GM12878 (cell line): ENCODE measurements at regions not wholly inside any gene's neighbourhood (a gene's known extent, or its start where the extent isn't known, plus 50 kb on each side); places are given as distances from the start of the nearest gene placed in this dataset.

ENCODE experiments used
- CEBPB ChIP-seq, 2 experiments: fragments of 150-350 bp in 1 of 2; IDR thresholded peaks; 2 replicates each; pipeline ENCODE4 v1.6.1; 2012 to 2014; ENCODE audit warnings: low read depth in 2 of 2, low read length in 2 of 2, borderline replicate concordance in 1 of 2, inconsistent platforms in 1 of 2
- HDAC6 ChIP-seq: fragments of 200-600 bp; sonication (generic); IDR thresholded peaks from one replicate; pipeline ENCODE4 v1.8.0; 2017; ENCODE audit warnings: antibody characterized with exemption; ENCODE audit not compliant: unreplicated experiment
- JUND ChIP-seq: IDR thresholded peaks from 2 replicates; pipeline ENCODE4 v1.6.1; 2012; ENCODE audit warnings: low read depth, mild to moderate bottlenecking, low read length, improper control_type of control experiment, moderate library complexity
- MTA3 ChIP-seq: IDR thresholded peaks from 2 replicates; pipeline ENCODE4 v1.6.1; 2012; ENCODE audit warnings: low read length, inconsistent platforms, borderline replicate concordance
- POLR2A ChIP-seq: IDR thresholded peaks from 2 replicates; pipeline ENCODE4 v1.6.1; 2011; ENCODE audit warnings: low read depth, mild to moderate bottlenecking, low read length
- POLR2AphosphoS5 ChIP-seq: IDR thresholded peaks from 2 replicates; pipeline ENCODE4 v1.6.1; 2011; ENCODE audit warnings: mild to moderate bottlenecking, low read length, inconsistent platforms
- RCOR1 ChIP-seq: conservative IDR thresholded peaks from 2 replicates; pipeline ENCODE4 v1.6.1; 2012; ENCODE audit warnings: low read depth, low read length, improper control_type of control experiment
- RFX5 ChIP-seq: IDR thresholded peaks from 2 replicates; pipeline ENCODE4 v1.6.1; 2011; ENCODE audit warnings: low read depth, low read length, improper control_type of control experiment
- SMAD1 ChIP-seq: fragments of 450-650 bp; IDR thresholded peaks from 2 replicates; pipeline ENCODE4 v1.6.1; 2018; ENCODE audit warnings: mild to moderate bottlenecking, low read depth; ENCODE audit not compliant: partially characterized antibody
- SPI1 ChIP-seq: IDR thresholded peaks from 2 replicates; pipeline ENCODE4 v1.6.1; 2011; ENCODE audit warnings: low read depth, mild to moderate bottlenecking, low read length, moderate library complexity, borderline replicate concordance; ENCODE audit not compliant: insufficient read depth
- TF ChIP-seq, protein P1 (sequence below), 3 experiments: IDR thresholded peaks in 2 of 3; conservative IDR thresholded peaks in 1 of 3; 2 replicates each; pipeline ENCODE4 v1.5.1; 2011; ENCODE audit warnings: low read depth in 3 of 3, low read length in 3 of 3, mild to moderate bottlenecking in 3 of 3, control low read depth in 2 of 3, moderate library complexity in 2 of 3, inconsistent platforms in 1 of 3, mixed read lengths in 1 of 3; ENCODE audit not compliant: control insufficient read depth in 2 of 3, insufficient read depth in 1 of 3; ENCODE audit errors: extremely low read depth in 1 of 3

- TF ChIP-seq HDAC6 (no peak), SMAD1 (no peak), MTA3 (no peak), CEBPB (IDR thresholded peaks at IDR 0.05; ENCODE audit: borderline replicate concordance in 1 of 2, low read depth in 2 of 2, low read length in 2 of 2) (no peak), POLR2A (no peak), POLR2AphosphoS5 (no peak), JUND (no peak), RFX5 (no peak), RCOR1 (no peak), SPI1 (no peak)
- TF ChIP-seq, protein P1, sequence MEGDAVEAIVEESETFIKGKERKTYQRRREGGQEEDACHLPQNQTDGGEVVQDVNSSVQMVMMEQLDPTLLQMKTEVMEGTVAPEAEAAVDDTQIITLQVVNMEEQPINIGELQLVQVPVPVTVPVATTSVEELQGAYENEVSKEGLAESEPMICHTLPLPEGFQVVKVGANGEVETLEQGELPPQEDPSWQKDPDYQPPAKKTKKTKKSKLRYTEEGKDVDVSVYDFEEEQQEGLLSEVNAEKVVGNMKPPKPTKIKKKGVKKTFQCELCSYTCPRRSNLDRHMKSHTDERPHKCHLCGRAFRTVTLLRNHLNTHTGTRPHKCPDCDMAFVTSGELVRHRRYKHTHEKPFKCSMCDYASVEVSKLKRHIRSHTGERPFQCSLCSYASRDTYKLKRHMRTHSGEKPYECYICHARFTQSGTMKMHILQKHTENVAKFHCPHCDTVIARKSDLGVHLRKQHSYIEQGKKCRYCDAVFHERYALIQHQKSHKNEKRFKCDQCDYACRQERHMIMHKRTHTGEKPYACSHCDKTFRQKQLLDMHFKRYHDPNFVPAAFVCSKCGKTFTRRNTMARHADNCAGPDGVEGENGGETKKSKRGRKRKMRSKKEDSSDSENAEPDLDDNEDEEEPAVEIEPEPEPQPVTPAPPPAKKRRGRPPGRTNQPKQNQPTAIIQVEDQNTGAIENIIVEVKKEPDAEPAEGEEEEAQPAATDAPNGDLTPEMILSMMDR (IDR thresholded peaks at IDR 0.05 in 2 of 3, conservative IDR thresholded peaks at IDR 0.05 in 1 of 3; ENCODE audit: control insufficient read depth in 2 of 3, extremely low read depth in 1 of 3, insufficient read depth in 1 of 3, low read depth in 3 of 3, low read length in 3 of 3), result no peak
Measured at GRCh38 chr7:153414288-153414629, 637.9 kb upstream of the DPP6 start.
